Osteocyte (in vitro differentiated cells): ENCODE measurements at regions not wholly inside any gene's neighbourhood (a gene's known extent, or its start where the extent isn't known, plus 50 kb on each side); places are given as distances from the start of the nearest gene placed in this dataset.
A peak's percentile ranks its signal among the peaks of the same experiment; 100 is the strongest.

Experiments
- DNase-seq: peaks from one replicate; pipeline ENCODE4 v3.0.0; 2021; ENCODE audit warnings: mixed read lengths; ENCODE audit not compliant: unreplicated experiment; ENCODE audit errors: extremely low spot score
- H3K27ac Mint-ChIP-seq: one replicate; pipeline ENCODE4 v1.8.0; 2021; ENCODE audit warnings: mild to moderate bottlenecking, mixed read lengths; ENCODE audit not compliant: unreplicated experiment
- H3K27me3 Mint-ChIP-seq: one replicate; pipeline ENCODE4 v1.8.0; 2021; ENCODE audit warnings: mixed read lengths; ENCODE audit not compliant: unreplicated experiment
- H3K36me3 Mint-ChIP-seq: one replicate; pipeline ENCODE4 v1.8.0; 2021; ENCODE audit warnings: mixed read lengths; ENCODE audit not compliant: unreplicated experiment
- H3K4me1 Mint-ChIP-seq: one replicate; pipeline ENCODE4 v1.8.0; 2021; ENCODE audit warnings: mixed read lengths; ENCODE audit not compliant: unreplicated experiment
- H3K4me3 Mint-ChIP-seq: one replicate; pipeline ENCODE4 v1.8.0; 2021; ENCODE audit warnings: mild to moderate bottlenecking, moderate library complexity, mixed read lengths; ENCODE audit not compliant: unreplicated experiment
- H3K9me3 Mint-ChIP-seq: one replicate; pipeline ENCODE4 v1.8.0; 2021; ENCODE audit warnings: mixed read lengths; ENCODE audit not compliant: unreplicated experiment
- TF ChIP-seq, protein P1 (sequence below): fragments of 200-600 bp; sonication (generic); IDR thresholded peaks from 2 replicates; pipeline ENCODE4 v1.5.0; 2021; ENCODE audit warnings: antibody characterized with exemption, mild to moderate bottlenecking, moderate library complexity

DNA sequence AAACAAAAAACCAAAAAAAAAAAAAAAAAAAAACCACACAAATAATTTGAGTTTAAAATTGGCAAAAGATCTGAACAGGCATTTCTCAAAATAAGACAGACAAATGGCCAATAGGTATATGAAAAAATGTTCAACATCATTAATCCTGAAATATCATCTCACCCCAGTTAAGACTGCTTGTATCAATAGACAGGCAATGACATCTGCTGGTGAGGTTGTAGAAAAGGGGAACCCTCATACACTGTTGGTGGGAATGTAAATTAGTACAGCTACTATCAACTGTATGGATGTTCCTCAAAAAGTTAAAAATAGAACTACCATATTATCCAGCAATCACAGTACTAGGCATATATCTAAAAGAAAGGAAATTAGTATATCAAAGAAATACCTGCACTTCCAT lies 523.1 kb downstream of the XIRP2 start:
- peaks cover 9% of the 10 kb centered on the region for H3K9me3 Mint-ChIP-seq
- TF ChIP-seq, protein P1, sequence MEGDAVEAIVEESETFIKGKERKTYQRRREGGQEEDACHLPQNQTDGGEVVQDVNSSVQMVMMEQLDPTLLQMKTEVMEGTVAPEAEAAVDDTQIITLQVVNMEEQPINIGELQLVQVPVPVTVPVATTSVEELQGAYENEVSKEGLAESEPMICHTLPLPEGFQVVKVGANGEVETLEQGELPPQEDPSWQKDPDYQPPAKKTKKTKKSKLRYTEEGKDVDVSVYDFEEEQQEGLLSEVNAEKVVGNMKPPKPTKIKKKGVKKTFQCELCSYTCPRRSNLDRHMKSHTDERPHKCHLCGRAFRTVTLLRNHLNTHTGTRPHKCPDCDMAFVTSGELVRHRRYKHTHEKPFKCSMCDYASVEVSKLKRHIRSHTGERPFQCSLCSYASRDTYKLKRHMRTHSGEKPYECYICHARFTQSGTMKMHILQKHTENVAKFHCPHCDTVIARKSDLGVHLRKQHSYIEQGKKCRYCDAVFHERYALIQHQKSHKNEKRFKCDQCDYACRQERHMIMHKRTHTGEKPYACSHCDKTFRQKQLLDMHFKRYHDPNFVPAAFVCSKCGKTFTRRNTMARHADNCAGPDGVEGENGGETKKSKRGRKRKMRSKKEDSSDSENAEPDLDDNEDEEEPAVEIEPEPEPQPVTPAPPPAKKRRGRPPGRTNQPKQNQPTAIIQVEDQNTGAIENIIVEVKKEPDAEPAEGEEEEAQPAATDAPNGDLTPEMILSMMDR, result no peak
- H3K36me3 Mint-ChIP-seq, result no peaks in the 10 kb centered on the region
- H3K27ac Mint-ChIP-seq, result no peak overlapping the region
- H3K4me1 Mint-ChIP-seq, result peaks cover 8% of the 10 kb centered on the region
- DNase-seq, result no peak
- no peak overlapping the region for H3K4me3 Mint-ChIP-seq
- no peaks in the 10 kb centered on the region for H3K27me3 Mint-ChIP-seq

DNA sequence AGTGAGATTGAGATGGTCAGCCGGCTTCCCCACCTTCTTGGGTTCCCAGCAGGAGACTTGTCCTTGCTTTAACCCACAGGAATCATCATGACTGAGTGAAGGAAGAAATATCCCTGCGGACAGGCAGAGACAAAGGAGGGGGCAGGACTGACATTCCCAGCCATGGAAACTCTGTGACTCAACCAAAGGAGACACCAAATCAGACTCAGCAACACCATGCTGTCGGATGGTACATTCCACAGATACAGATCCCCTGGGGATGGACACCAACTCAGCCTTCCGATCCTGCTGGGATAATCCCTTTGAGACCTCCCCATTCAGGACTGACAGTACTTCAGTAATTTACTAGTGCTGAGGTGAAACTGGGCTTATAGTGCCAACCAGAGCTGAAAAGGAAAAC lies 518.3 kb downstream of the XIRP2 start:
- H3K4me3 Mint-ChIP-seq, result peak overlapping the region; percentile 26

DNA sequence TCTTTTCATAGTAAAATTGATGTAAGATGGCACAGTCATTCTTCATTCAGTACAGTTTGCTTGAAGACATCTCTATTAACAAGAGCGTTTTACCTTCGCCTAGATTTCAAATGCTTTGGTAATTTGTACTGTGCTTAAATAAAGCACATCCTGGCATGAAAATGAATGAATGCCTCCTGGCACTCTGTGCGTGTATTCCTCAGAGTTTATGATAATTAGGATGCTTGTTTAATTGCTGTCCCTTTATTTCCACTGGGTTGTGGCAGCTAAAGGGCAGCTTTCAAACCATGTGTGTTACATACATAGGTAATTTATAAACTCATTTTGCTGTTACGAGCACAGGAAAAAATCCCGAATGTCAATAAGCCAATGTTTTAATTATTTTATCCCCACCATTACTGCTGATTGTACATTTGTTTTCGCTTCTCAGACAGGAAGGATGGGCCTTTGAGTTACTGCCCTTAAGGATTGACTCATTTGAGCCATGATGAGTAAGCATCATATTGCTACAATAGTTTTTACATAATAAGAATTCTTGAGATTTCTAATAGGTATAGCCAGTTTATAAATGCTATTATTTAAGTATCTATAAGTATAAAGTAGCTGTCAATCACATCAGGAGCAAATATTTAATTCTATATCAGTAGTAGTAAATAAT lies 516.5 kb downstream of the XIRP2 start:
- Mint-ChIP-seq H3K27ac (no peak overlapping the region), H3K9me3 (peaks cover 13% of the 10 kb centered on the region), H3K4me1 (peaks cover 15% of the 10 kb centered on the region), H3K36me3 (no peaks in the 10 kb centered on the region), H3K4me3 (no peak overlapping the region), H3K27me3 (no peaks in the 10 kb centered on the region)
- TF ChIP-seq, protein P1, result no peak
- no peak for DNase-seq

More for the DNA sequence above, 518.3 kb downstream of the XIRP2 start:
- DNase-seq, result no peak
- peak overlapping the region; percentile 49 for H3K27ac Mint-ChIP-seq
- H3K27me3 Mint-ChIP-seq, result no peaks in the 10 kb centered on the region
- TF ChIP-seq, protein P1, result no peak
- H3K4me1 Mint-ChIP-seq, result peaks cover 15% of the 10 kb centered on the region
- H3K36me3 Mint-ChIP-seq, result no peaks in the 10 kb centered on the region
- peaks cover 7% of the 10 kb centered on the region for H3K9me3 Mint-ChIP-seq

DNA sequence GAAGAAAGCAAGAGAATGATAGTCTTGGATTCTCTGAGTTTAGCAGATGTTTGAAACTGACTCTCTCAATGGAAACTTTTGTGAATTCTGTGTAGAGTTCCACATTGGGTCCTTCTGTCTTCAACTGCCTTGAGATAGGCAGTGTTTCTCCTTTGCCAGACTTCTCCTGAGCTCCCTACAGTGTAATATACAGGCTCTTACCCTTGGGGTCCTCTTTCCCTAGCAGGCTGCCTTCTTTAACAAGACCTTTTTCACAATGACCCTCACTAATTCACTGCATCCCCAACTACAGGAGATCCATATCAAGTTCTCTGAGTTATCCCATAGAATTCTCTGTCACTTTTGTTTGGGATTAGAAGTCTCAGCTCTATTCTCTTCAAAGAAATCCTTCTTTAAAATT lies 513.0 kb downstream of the XIRP2 start:
- Mint-ChIP-seq H3K4me1 (peaks cover 7% of the 10 kb centered on the region), H3K27ac (no peak overlapping the region)

DNA sequence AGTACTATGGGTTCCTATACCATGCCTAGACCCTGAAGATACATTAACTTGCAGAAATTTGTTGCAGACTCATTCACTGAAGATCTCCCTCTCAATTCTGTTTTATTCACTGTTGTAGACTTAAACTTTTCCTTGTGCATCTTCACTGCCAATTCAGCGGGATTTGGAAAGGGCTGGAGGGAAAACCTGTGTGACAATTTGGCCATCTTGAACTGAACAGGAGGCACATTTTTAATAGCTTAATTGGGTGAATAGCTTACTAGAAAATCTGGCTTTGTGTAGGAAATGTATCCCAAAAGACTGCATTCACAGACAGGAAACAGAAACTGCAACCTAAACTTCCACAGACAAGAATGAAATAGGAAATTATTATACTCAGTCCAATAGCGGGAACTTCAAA lies 512.3 kb downstream of the XIRP2 start:
- H3K36me3 Mint-ChIP-seq, result no peaks in the 10 kb centered on the region
- no peak overlapping the region for H3K27ac Mint-ChIP-seq
- no peak for DNase-seq
- H3K27me3 Mint-ChIP-seq, result no peaks in the 10 kb centered on the region
- TF ChIP-seq, protein P1, result no peak
- no peak overlapping the region for H3K4me3 Mint-ChIP-seq
- peaks cover under 1% of the 10 kb centered on the region for H3K4me1 Mint-ChIP-seq
- peaks cover 18% of the 10 kb centered on the region for H3K9me3 Mint-ChIP-seq

More for the DNA sequence above, 513.0 kb downstream of the XIRP2 start:
- DNase-seq, result no peak
- no peaks in the 10 kb centered on the region for H3K36me3 Mint-ChIP-seq
- H3K27me3 Mint-ChIP-seq, result no peaks in the 10 kb centered on the region
- TF ChIP-seq, protein P1, result no peak
- no peak overlapping the region for H3K4me3 Mint-ChIP-seq
- peaks cover 18% of the 10 kb centered on the region for H3K9me3 Mint-ChIP-seq
